Activated naive CD4-positive, alpha-beta T cell (primary cell): ENCODE measurements at regions not wholly inside any gene's neighbourhood (a gene's known extent, or its start where the extent isn't known, plus 50 kb on each side); places are given as distances from the start of the nearest gene placed in this dataset.

ENCODE experiments used
- DNase-seq, 4 experiments: peaks; one replicate each; lab custom pipeline; 2025; lab: John Stamatoyannopoulos, UW

DNA sequence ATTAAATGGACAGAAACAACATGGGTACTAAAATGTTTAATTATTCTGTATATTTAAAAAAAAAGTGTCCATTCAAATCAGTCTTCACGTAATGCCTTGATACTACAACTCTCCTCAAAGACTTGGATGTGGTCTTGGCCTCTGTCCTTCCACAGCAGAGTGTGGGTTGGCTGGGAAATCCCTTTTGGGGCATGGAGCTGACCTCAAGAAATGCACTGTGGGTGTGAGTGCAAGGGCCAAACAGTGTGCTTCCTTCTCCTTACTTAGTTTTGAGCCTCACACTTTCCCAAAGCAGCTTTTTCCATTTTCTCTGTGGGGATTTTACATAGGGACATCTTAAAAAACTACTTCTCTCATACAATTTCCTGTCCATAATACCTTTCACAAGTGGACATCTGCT lies 607.4 kb downstream of the EFNB2 start:
- DNase-seq, result no peak

DNA sequence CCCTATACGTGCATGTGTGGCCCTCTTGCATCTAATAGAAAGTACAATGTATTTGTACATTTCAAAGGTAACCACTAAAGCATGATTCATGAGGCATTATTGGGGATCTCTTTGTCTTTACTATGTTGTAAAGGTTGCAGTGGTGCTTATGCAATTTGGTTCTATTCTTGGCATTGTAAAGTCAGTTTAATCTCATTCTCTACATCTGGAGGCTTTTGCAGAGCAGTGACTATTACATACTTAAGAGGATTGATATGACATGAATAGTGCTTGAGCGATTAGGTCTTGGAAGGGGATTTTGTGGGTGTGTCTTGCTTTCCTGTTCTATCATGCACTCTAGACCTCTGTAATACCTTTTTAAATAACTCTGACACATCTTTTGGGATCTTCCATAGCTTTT lies 610.0 kb downstream of the EFNB2 start:
- no peak for DNase-seq

DNA sequence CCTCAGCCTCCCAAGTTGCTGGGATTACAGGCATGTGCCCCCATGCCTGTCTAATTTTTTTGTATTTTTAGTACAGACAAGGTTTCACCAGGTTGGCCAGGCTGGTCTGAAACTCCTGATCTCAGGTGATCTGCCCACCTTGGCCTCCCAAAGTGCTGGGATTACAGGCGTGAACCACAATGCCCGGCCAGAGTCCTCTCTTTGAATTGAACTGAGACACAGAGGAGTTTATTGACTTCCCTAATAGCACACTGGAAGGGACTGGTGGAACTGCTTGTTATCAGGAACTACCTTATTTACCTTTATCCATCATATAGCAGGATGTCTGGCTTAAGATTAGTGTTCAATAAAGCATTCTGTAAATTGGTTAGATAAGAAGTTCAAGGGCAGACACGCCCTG lies 613.8 kb downstream of the EFNB2 start:
- DNase-seq, result no peak

DNA sequence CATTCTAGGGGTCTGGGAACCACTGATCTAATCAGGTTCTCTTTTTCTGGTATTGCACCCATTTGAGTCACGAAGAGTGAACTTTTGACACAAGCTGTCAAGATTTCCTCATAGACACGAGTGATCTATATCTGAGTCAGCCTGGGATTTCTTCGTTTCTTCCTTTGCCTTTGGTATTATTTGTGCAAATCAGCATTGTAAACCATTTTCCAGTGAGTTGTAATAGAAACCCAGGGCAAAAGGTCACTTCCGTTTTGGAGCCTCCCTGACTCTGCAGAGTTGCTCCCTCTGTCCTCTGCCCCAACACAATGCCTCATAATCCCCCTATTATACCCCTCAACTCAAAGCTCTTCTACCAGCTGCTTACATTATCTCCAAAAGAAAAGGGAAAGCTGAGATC lies 615.1 kb downstream of the EFNB2 start:
- DNase-seq, result no peak

DNA sequence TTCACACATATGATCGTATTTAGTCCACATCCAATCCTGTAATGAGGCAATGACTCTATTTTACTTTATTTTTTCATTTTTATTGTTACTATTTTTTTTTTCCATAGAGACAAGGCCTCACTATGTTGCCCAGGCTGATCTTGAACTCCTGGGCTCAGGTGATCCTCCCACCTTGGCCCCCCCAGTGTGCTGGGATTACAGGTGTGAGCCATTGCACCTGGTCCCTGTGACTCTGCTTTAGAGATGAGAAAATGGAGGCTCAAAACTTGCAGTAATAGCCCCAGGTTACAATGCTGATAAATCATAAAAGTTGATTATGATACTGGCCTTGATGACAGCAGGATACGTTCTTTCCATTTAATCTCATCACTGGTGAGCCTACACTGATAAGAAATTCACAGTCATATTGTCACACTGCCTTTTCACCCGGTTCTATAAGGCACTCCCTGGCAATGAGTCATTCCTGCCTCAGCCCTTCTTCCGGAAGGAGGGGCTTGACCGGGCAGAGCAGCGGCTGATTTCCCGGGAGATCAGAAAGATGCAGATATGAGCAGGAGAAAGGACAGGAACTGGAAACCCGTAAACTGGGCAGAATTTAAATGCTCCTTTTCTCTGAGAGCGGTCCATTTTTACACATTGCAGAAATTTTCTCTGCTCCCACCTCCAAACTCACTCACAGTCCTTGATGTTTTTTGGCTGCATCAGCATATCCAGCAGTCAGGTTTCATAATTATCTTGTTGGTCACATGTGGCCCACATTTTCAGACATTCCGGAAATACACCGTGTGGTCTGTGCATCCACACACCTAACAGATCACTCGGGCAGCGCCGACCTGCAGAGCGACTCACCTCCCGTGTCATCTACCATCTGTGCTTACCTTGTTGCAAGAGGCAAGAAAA lies 616.4 kb downstream of the EFNB2 start:
- no peak for DNase-seq

- DNase-seq, result no peak
Measured at GRCh38 chr13:105915146-105915850, 620.2 kb downstream of the EFNB2 start.

DNA sequence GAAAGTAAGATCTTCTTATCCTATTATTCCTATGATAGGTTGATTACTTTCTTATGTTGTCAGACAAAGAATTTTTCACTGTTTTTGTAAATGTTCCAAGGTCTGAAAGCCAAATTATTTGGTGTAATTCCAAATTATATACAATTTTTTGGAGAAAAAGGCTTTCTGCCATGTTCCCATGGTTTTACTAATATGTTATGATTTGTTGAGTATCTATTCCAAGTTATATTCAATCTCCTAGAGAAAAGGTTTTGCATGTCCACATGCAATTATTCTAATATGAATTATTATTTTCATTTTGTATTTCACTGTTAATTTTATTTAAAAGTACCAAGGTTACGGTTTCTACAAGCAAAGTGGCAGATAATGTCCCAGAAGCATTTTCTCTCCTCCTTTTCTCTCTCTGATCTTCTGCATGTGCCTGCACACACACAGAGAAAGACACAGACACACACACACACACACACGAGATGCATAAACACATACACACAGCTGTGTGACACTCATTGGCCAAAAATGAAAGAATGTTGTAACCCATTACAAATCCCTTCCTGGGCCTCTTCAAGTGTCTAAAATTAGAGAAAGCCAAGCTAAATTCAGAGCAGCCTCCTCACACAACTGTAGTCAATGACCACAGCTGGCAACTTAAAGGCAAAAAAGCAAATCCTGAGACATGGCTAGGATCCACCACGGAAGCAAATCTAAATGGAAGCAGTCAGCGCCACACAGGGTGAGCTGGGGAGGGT lies 621.0 kb downstream of the EFNB2 start:
- no peak for DNase-seq

- DNase-seq, result no peak
Measured at GRCh38 chr13:105908586-105908985, 626.9 kb downstream of the EFNB2 start.

GRCh38 chr13:105907319-105908019 lies 628.0 kb downstream of the EFNB2 start:
- DNase-seq, result no peak

- DNase-seq, result no peak
Measured at GRCh38 chr13:105906746-105907145, 628.7 kb downstream of the EFNB2 start.

GRCh38 chr13:105904034-105904742 lies 631.3 kb downstream of the EFNB2 start:
- DNase-seq, result no peak

DNA sequence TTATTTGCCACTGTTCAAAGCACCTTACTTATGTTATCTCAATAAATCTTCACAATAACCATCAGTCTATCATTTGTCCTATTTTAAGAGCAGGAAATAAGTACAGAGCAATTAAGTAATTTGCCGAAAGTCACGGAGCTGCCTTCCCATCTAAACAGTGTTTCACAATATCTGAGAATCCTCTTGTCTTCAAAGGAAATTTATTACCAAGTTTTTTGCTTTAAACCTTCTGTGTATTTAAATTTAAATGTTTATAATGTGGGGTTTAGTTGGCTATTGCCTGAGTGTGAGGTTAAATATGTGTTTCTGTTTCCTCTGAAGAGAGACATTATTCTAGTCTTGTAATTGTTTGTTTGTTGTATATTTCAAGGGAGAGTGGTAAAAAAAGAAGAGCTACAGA lies 633.1 kb downstream of the EFNB2 start:
- DNase-seq, result no peak

- no peak for DNase-seq
Measured at GRCh38 chr13:105897575-105897974, 637.9 kb downstream of the EFNB2 start.

DNA sequence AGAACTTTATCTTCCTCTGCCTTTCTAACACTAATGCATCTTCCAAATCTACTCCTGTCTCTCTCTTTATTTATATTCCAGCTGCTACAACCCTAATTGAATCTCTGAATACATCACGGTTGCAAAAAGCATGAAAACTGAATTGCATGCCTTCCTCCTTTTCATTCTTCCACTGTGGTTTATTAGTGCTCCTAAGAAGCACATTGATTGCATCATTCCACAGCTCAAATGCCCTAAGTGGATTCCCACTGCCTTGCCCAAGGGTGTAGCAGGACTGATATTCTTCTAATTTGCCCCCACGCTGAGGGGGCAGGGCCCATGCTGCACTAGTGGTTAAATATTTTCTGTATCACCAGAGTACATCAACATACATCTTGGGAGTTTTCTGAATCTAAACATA lies 640.8 kb downstream of the EFNB2 start:
- DNase-seq, result no peak

DNA sequence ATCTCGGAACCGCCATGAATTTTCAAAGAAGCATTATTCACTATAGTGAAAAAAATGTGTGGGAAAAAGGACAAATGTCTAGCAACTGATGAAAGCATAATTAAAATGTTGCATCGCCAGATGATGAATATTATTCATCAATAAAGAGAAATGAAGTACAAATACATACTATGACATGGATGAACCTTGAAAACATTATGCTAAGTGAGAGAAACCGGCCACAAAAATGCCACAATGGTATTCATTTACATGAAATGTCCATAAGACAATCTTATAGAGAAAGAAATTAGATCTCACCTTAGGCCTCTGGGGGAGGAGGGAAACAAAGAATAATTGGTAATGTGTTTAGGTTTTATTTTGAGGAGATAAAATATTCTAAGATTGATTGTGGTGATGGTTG lies 645.0 kb downstream of the EFNB2 start:
- DNase-seq, result no peak

GRCh38 chr13:105878119-105878700 lies 657.3 kb downstream of the EFNB2 start:
- DNase-seq, result no peak

DNA sequence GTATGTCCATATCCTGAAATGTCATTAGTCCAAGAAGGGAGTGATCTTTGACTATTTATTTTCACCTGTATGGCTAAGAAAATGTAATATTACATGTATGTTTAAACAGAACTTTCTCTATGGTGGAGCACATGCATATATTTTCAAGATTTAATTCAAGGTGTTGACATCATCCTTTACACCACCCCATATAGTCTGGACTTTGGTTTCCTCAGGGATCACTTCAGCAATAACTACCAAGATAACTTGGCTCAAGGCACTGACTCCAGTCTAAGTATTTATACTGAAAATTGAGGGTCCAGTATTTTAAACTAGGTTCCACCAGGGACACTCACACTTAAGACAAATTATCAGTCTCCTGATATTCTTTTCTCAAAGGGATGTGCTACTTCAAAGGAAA lies 660.6 kb downstream of the EFNB2 start:
- no peak for DNase-seq

- no peak for DNase-seq
Measured at GRCh38 chr13:105871768-105872167, 663.7 kb downstream of the EFNB2 start.

GRCh38 chr13:105871326-105871725 lies 664.1 kb downstream of the EFNB2 start:
- DNase-seq, result no peak

DNA sequence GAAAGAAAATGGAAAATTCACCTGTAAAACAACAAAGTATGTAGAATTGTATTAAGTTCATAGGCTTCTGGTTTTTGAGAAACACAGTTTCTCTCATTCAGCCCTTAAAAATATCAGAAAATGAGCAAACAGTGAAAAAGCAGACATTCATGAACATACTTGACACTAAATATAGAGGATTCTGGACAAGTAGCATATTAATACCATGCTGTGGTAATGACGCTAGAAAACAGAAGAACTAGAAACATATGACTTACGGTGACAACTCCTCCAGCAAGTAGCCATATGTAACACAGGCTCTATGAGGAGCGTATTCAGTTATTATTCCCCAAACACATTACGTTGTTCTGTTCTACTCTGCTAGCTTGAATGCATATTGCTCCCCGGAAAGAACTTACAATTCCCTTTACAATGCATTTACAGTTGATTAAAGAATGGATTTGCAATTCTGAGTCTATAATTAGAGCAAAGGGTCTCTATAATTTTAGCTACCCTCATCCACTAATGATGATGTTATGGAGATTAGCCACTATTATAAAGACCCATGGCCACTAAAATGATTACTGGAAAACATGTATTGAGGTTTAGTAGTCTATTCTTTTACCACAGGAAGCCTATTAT lies 672.1 kb downstream of the EFNB2 start:
- DNase-seq, result no peak

- DNase-seq, result no peak
Measured at GRCh38 chr13:105848494-105848893, 687.0 kb downstream of the EFNB2 start.
